H9 (cell line): ENCODE measurements at regions not wholly inside any gene's neighbourhood (a gene's known extent, or its start where the extent isn't known, plus 50 kb on each side); places are given as distances from the start of the nearest gene placed in this dataset.

Experiments
- DNase-seq: peaks from one replicate; pipeline ENCODE4 v3.0.0-alpha.2; 2017
- H2AFZ ChIP-seq: one replicate; pipeline ENCODE4 v1.6.1; 2013; ENCODE audit warnings: mild to moderate bottlenecking, low read length, control low read depth, moderate library complexity
- H2AK5ac ChIP-seq: 2 replicates; pipeline ENCODE4 v1.6.1; 2013; ENCODE audit warnings: low read length, control low read depth, mixed read lengths; ENCODE audit not compliant: insufficient read length
- H2BK120ac ChIP-seq: one replicate; pipeline ENCODE4 v1.6.1; 2013; ENCODE audit warnings: low read depth, mild to moderate bottlenecking, low read length, control low read depth, inconsistent platforms; ENCODE audit not compliant: poor library complexity, severe bottlenecking
- H2BK12ac ChIP-seq: 2 replicates; pipeline ENCODE4 v1.6.1; 2013; ENCODE audit warnings: low read length, control low read depth, mixed read lengths, low read depth; ENCODE audit not compliant: insufficient read length
- H2BK15ac ChIP-seq: 2 replicates; pipeline ENCODE4 v1.6.1; 2013; ENCODE audit warnings: low read depth, low read length, control low read depth
- H2BK20ac ChIP-seq: one replicate; pipeline ENCODE4 v1.6.1; 2013; ENCODE audit warnings: low read depth, mild to moderate bottlenecking, low read length, control low read depth, inconsistent platforms; ENCODE audit not compliant: poor library complexity, severe bottlenecking
- H2BK5ac ChIP-seq: 2 replicates; pipeline ENCODE4 v1.6.1; 2013; ENCODE audit warnings: low read length, control low read depth, mixed read lengths; ENCODE audit not compliant: insufficient read length
- H3K14ac ChIP-seq: 2 replicates; pipeline ENCODE4 v1.6.1; 2013; ENCODE audit warnings: low read length, control low read depth; ENCODE audit not compliant: insufficient read depth
- H3K18ac ChIP-seq: 2 replicates; pipeline ENCODE4 v1.6.1; 2013; ENCODE audit warnings: low read depth, mild to moderate bottlenecking, mixed read lengths, low read length, control low read depth; ENCODE audit not compliant: insufficient read length
- H3K23ac ChIP-seq: 2 replicates; pipeline ENCODE4 v1.6.1; 2013; ENCODE audit warnings: low read length, control low read depth, mixed read lengths, low read depth; ENCODE audit not compliant: insufficient read length
- H3K23me2 ChIP-seq: 2 replicates; pipeline ENCODE4 v1.6.1; 2013; ENCODE audit warnings: low read depth, mild to moderate bottlenecking, mixed read lengths, low read length, control low read depth; ENCODE audit not compliant: insufficient read length, poor library complexity, severe bottlenecking
- H3K27ac ChIP-seq: 2 replicates; pipeline ENCODE4 v1.5.1; 2013; ENCODE audit warnings: low read length, control low read depth, mixed read lengths, low read depth; ENCODE audit not compliant: insufficient read length
- H3K27me3 ChIP-seq: 2 replicates; pipeline ENCODE4 v1.6.1; 2013; ENCODE audit warnings: low read length, control low read depth, inconsistent platforms; ENCODE audit not compliant: insufficient read depth
- H3K4ac ChIP-seq: 2 replicates; pipeline ENCODE4 v1.6.1; 2013; ENCODE audit warnings: low read depth, mild to moderate bottlenecking, control low read depth, inconsistent platforms, low read length, moderate library complexity
- H3K4me1 ChIP-seq: 2 replicates; pipeline ENCODE4 v1.6.1; 2013; ENCODE audit warnings: low read length, control low read depth, inconsistent platforms; ENCODE audit not compliant: insufficient read depth
- H3K4me2 ChIP-seq: 2 replicates; pipeline ENCODE4 v1.6.1; 2013; ENCODE audit warnings: low read length, control low read depth, mixed read lengths; ENCODE audit not compliant: insufficient read length, insufficient read depth
- H3K56ac ChIP-seq: 2 replicates; pipeline ENCODE4 v1.6.1; 2013; ENCODE audit warnings: low read depth, mild to moderate bottlenecking, mixed read lengths, low read length, control low read depth; ENCODE audit not compliant: insufficient read length
- H3K79me1 ChIP-seq: 2 replicates; pipeline ENCODE4 v1.6.1; 2013; ENCODE audit warnings: low read depth, mild to moderate bottlenecking, moderate library complexity, low read length, control low read depth, inconsistent platforms; ENCODE audit not compliant: insufficient read depth, poor library complexity, severe bottlenecking
- H3K79me2 ChIP-seq: 2 replicates; pipeline ENCODE4 v1.6.1; 2013; ENCODE audit warnings: low read length, control low read depth, inconsistent platforms; ENCODE audit not compliant: insufficient read depth
- H3K9ac ChIP-seq: 2 replicates; pipeline ENCODE4 v1.6.1; 2013; ENCODE audit warnings: low read length, control low read depth, mixed read lengths; ENCODE audit not compliant: insufficient read length; ENCODE audit errors: extremely low read depth
- H3K9me3 ChIP-seq: one replicate; pipeline ENCODE4 v1.6.1; 2013; ENCODE audit warnings: low read depth, low read length, inconsistent platforms; ENCODE audit not compliant: control insufficient read depth
- H3T11ph ChIP-seq: one replicate; pipeline ENCODE4 v1.6.1; 2013; ENCODE audit warnings: mild to moderate bottlenecking, low read length, control low read depth, inconsistent platforms
- H4K20me1 ChIP-seq: one replicate; pipeline ENCODE4 v1.6.1; 2013; ENCODE audit not compliant: control insufficient read depth, insufficient read length, insufficient read depth
- H4K5ac ChIP-seq: 2 replicates; pipeline ENCODE4 v1.6.1; 2013; ENCODE audit warnings: low read depth, mild to moderate bottlenecking, mixed read lengths, low read length, control low read depth; ENCODE audit not compliant: insufficient read length
- H4K8ac ChIP-seq: replicated peaks from 2 replicates; pipeline ENCODE4 v1.6.1; 2013; ENCODE audit warnings: low read length, control low read depth, mixed read lengths, low read depth; ENCODE audit not compliant: insufficient read length
- H4K91ac ChIP-seq: 2 replicates; pipeline ENCODE4 v1.6.1; 2013; ENCODE audit warnings: low read depth, mild to moderate bottlenecking, moderate library complexity, mixed read lengths, low read length, control low read depth; ENCODE audit not compliant: insufficient read length
- H3K27ac Mint-ChIP-seq, 3 experiments: 2 replicates in 2 of 3; 3 replicates in 1 of 3; pipeline ENCODE4 v1.8.0; 2020 to 2021; ENCODE audit warnings: mixed read lengths in 3 of 3, mild to moderate bottlenecking in 1 of 3, moderate library complexity in 1 of 3
- H3K27me3 Mint-ChIP-seq: 2 replicates; pipeline ENCODE4 v1.8.0; 2021; ENCODE audit warnings: low read depth, mild to moderate bottlenecking, moderate library complexity, mixed read lengths
- H3K36me3 Mint-ChIP-seq, 3 experiments: 2 replicates in 2 of 3; 3 replicates in 1 of 3; pipeline ENCODE4 v1.8.0; 2020 to 2021; ENCODE audit warnings: low read depth in 3 of 3, mixed read lengths in 3 of 3; ENCODE audit not compliant: insufficient read depth in 1 of 3
- H3K4me1 Mint-ChIP-seq, 2 experiments: 2 replicates each; pipeline ENCODE4 v1.8.0; 2020; ENCODE audit warnings: mixed read lengths in 2 of 2
- H3K4me3 Mint-ChIP-seq, 2 experiments: 2 replicates in 1 of 2; 3 replicates in 1 of 2; pipeline ENCODE4 v1.8.0; 2020 to 2021; ENCODE audit warnings: mild to moderate bottlenecking in 2 of 2, mixed read lengths in 2 of 2, moderate library complexity in 1 of 2
- H3K9me3 Mint-ChIP-seq, 2 experiments: 2 replicates in 1 of 2; 3 replicates in 1 of 2; pipeline ENCODE4 v1.8.0; 2020; ENCODE audit warnings: mild to moderate bottlenecking in 2 of 2, mixed read lengths in 2 of 2, moderate library complexity in 1 of 2
- CTCF ChIP-seq: fragments of 200-600 bp; sonication (generic); conservative IDR thresholded peaks from 3 replicates; pipeline ENCODE4 v1.8.0; 2021; ENCODE audit warnings: antibody characterized with exemption, mild to moderate bottlenecking
- WGBS: extraction: QIAGEN DNeasy Blood & Tissue Kit; methylation state at CpG from one replicate; pipeline ENCODE4 v1.1.7; 2013; ENCODE audit warnings: missing lambda C conversion rate, low lambda C conversion rate, mixed read lengths; ENCODE audit not compliant: insufficient read length; ENCODE audit errors: extremely low coverage; 5-methylcytosine and 5-hydroxymethylcytosine counted together

- Histone ChIP-seq H2BK12ac (no peak overlapping the region), H2BK5ac (no peak overlapping the region), H3K27me3 (no peaks in the 10 kb centered on the region), H3K4me1 (peaks cover 4% of the 10 kb centered on the region; the same call in 1 of the 2 replicates), H4K5ac (no peak overlapping the region), H3T11ph (no peak overlapping the region), H3K18ac (no peak overlapping the region), H4K91ac (no peak overlapping the region), H2AFZ (no peak overlapping the region), H3K23ac (no peak overlapping the region), H2BK20ac (no peak overlapping the region), H3K4me2 (no peak overlapping the region), H3K9ac (no peak overlapping the region), H2BK120ac (no peak overlapping the region), H3K79me1 (no peaks in the 10 kb centered on the region), H3K23me2 (no peaks in the 10 kb centered on the region), H3K4ac (no peak overlapping the region), H3K14ac (no peak overlapping the region), H3K79me2 (no peaks in the 10 kb centered on the region), H3K9me3 (no peaks in the 10 kb centered on the region), H4K8ac (no peak overlapping the region), H3K56ac (no peak overlapping the region), H3K27ac (no peak overlapping the region), H2BK15ac (no peak overlapping the region), H4K20me1 (no peaks in the 10 kb centered on the region), H2AK5ac (no peak overlapping the region)
- H3K9me3 Mint-ChIP-seq: no peaks in the 10 kb centered on the region; a peak in 2 of 5 replicates
- no peak overlapping the region for H3K4me3 Mint-ChIP-seq
- H3K27me3 Mint-ChIP-seq: no peaks in the 10 kb centered on the region
- DNase-seq: no peak
- H3K4me1 Mint-ChIP-seq: peaks cover 18 to 20% of the 10 kb centered on the region in 2 experiments
- peaks cover 0 to 17% (median 0%) of the 10 kb centered on the region in 3 experiments; a peak in 3 of 7 replicates for H3K36me3 Mint-ChIP-seq
- WGBS: no CpG with 5 or more reads among the region's 3 CpGs
- no peak for TF ChIP-seq CTCF
- H3K27ac Mint-ChIP-seq: peak overlapping the region in 1 of 3 experiments; percentile 7; a peak in 1 of 7 replicates
Observed at GRCh38 chrX:16433021-16433420, 216.9 kb upstream of the S100G start.
